WTC11 (cell line): ENCODE measurements at regions not wholly inside any gene's neighbourhood (a gene's known extent, or its start where the extent isn't known, plus 50 kb on each side); places are given as distances from the start of the nearest gene placed in this dataset.

Source experiments
- ATAC-seq: fragments of 200-7000 bp; cut with Tn5 transposase; 2 replicates; pipeline ENCODE4 v1.10.0; 2021; ENCODE audit warnings: mild to moderate bottlenecking, moderate library complexity
- CTCF ChIA-PET: fragments of 300-600 bp; sonication (Branson Sonifier 250); formaldehyde crosslinking; loops from one replicate; lab custom pipeline; 2021; ENCODE audit warnings: antibody characterized with exemption; lab: Charles Lee
- POLR2A ChIA-PET: fragments of 350-600 bp; sonication (Branson Sonifier 250); formaldehyde crosslinking; loops from one replicate; lab custom pipeline; 2021; ENCODE audit warnings: antibody characterized with exemption; lab: Charles Lee
- DNase-seq: peaks from one replicate; pipeline ENCODE4 v3.0.0; 2021; ENCODE audit warnings: low spot score
- H3K27ac Mint-ChIP-seq: 2 replicates; pipeline ENCODE4 v1.8.0; 2021; ENCODE audit warnings: mixed read lengths
- H3K27me3 Mint-ChIP-seq: 2 replicates; pipeline ENCODE4 v1.8.0; 2021; ENCODE audit warnings: low read depth, mild to moderate bottlenecking, moderate library complexity, mixed read lengths
- H3K36me3 Mint-ChIP-seq: 2 replicates; pipeline ENCODE4 v1.8.0; 2021; ENCODE audit warnings: mixed read lengths
- H3K4me1 Mint-ChIP-seq: 2 replicates; pipeline ENCODE4 v1.8.0; 2022; ENCODE audit warnings: mixed read lengths
- H3K4me3 Mint-ChIP-seq: 2 replicates; pipeline ENCODE4 v1.8.0; 2021; ENCODE audit warnings: mild to moderate bottlenecking, moderate library complexity, mixed read lengths
- H3K9me3 Mint-ChIP-seq: 2 replicates; pipeline ENCODE4 v1.8.0; 2021; ENCODE audit warnings: mixed read lengths
- ATF2 ChIP-seq: sonication (generic); formaldehyde crosslinking; IDR thresholded peaks from 2 replicates; pipeline ENCODE4 v1.8.1; 2022; ENCODE audit warnings: low read depth, missing genetic modification reagents, borderline replicate concordance
- ATF3 ChIP-seq: sonication (generic); formaldehyde crosslinking; conservative IDR thresholded peaks from 2 replicates; pipeline ENCODE4 v1.8.1; 2022; ENCODE audit warnings: mild to moderate bottlenecking, missing genetic modification reagents
- HMGXB4 ChIP-seq: sonication (generic); formaldehyde crosslinking; IDR thresholded peaks from 2 replicates; pipeline ENCODE4 v1.8.1; 2023; ENCODE audit warnings: mild to moderate bottlenecking, moderate library complexity, missing genetic modification reagents
- JUN ChIP-seq: sonication (generic); formaldehyde crosslinking; IDR thresholded peaks from 2 replicates; pipeline ENCODE4 v1.8.0; 2023; ENCODE audit warnings: mild to moderate bottlenecking, missing genetic modification reagents
- MLX ChIP-seq: sonication (generic); formaldehyde crosslinking; IDR thresholded peaks from 2 replicates; pipeline ENCODE4 v1.8.1; 2023; ENCODE audit warnings: mild to moderate bottlenecking, missing genetic modification reagents, moderate library complexity
- NFATC4 ChIP-seq: fragments of 250-450 bp; sonication (Bioruptor Pico); IDR thresholded peaks from 2 replicates; pipeline ENCODE4 v1.9.0; 2021; ENCODE audit warnings: mild to moderate bottlenecking
- NFE2L1 ChIP-seq: sonication (generic); formaldehyde crosslinking; IDR thresholded peaks from 2 replicates; pipeline ENCODE4 v1.8.1; 2023; ENCODE audit warnings: missing genetic modification reagents
- NFYB ChIP-seq: sonication (generic); formaldehyde crosslinking; conservative IDR thresholded peaks from 2 replicates; pipeline ENCODE4 v1.8.0; 2022; ENCODE audit warnings: low read depth, missing genetic modification reagents
- PRDM15 ChIP-seq: sonication (generic); formaldehyde crosslinking; IDR thresholded peaks from 2 replicates; pipeline ENCODE4 v1.8.0; 2022; ENCODE audit warnings: missing genetic modification reagents
- PRRX2 ChIP-seq: fragments of 250-450 bp; sonication (Bioruptor Pico); IDR thresholded peaks from 2 replicates; pipeline ENCODE4 v1.8.0; 2021; ENCODE audit warnings: mild to moderate bottlenecking
- TCF7 ChIP-seq: sonication (generic); formaldehyde crosslinking; IDR thresholded peaks from 2 replicates; pipeline ENCODE4 v1.8.0; 2022; ENCODE audit warnings: mild to moderate bottlenecking, low read depth, missing genetic modification reagents, moderate library complexity
- TEAD1 ChIP-seq: sonication (generic); formaldehyde crosslinking; IDR thresholded peaks from 2 replicates; pipeline ENCODE4 v1.8.0; 2022; ENCODE audit warnings: mild to moderate bottlenecking, missing genetic modification reagents
- ZBTB43 ChIP-seq: sonication (generic); formaldehyde crosslinking; IDR thresholded peaks from 2 replicates; pipeline ENCODE4 v1.8.1; 2023; ENCODE audit warnings: mild to moderate bottlenecking, missing genetic modification reagents
- ZNF219 ChIP-seq: sonication (generic); formaldehyde crosslinking; IDR thresholded peaks from 2 replicates; pipeline ENCODE4 v1.8.0; 2023; ENCODE audit warnings: missing genetic modification reagents, mild to moderate bottlenecking, borderline replicate concordance
- ZNF232 ChIP-seq: sonication (generic); formaldehyde crosslinking; IDR thresholded peaks from 2 replicates; pipeline ENCODE4 v1.8.0; 2022; ENCODE audit warnings: mild to moderate bottlenecking, missing genetic modification reagents
- ZNF532 ChIP-seq: fragments of 250-450 bp; sonication (Bioruptor Pico); IDR thresholded peaks from 2 replicates; pipeline ENCODE4 v1.9.0; 2021; ENCODE audit warnings: mild to moderate bottlenecking, borderline replicate concordance

GRCh38 chr18:28606686-28607085, 429.8 kb upstream of the CDH2 start:
- no peaks in the 10 kb centered on the region for H3K36me3 Mint-ChIP-seq
- CTCF ChIA-PET, result no interaction called here
- H3K27ac Mint-ChIP-seq, result no peak overlapping the region
- H3K4me3 Mint-ChIP-seq, result no peak overlapping the region
- POLR2A ChIA-PET, result no interaction called here
- TF ChIP-seq ATF2 (CRISPR knock-in tag) (no peak), MLX (CRISPR knock-in tag) (no peak), HMGXB4 (no peak), JUN (CRISPR knock-in tag) (no peak), TCF7 (CRISPR knock-in tag) (no peak), ATF3 (CRISPR knock-in tag) (no peak), PRDM15 (CRISPR knock-in tag) (no peak), NFE2L1 (CRISPR knock-in tag) (no peak), ZBTB43 (CRISPR knock-in tag) (no peak)
- TF ChIP-seq, all 79 proteins: peak for 0
- Mint-ChIP-seq H3K9me3 (no peaks in the 10 kb centered on the region), H3K4me1 (no peaks in the 10 kb centered on the region), H3K27me3 (no peaks in the 10 kb centered on the region)
- ATAC-seq (no peak), DNase-seq (no peak)

GRCh38 chr18:28602391-28602790, 425.5 kb upstream of the CDH2 start:
- H3K4me3 Mint-ChIP-seq, result no peak overlapping the region
- ATAC-seq (no peak), DNase-seq (no peak)
- no peaks in the 10 kb centered on the region for H3K4me1 Mint-ChIP-seq
- ChIA-PET CTCF (no interaction called here), POLR2A (no interaction called here)
- peaks cover 21% of the 10 kb centered on the region for H3K36me3 Mint-ChIP-seq
- TF ChIP-seq NFYB (CRISPR knock-in tag) (no peak), ZNF232 (no peak), ZNF532 (CRISPR knock-in tag) (no peak), NFATC4 (no peak), TEAD1 (CRISPR knock-in tag) (no peak), PRRX2 (CRISPR knock-in tag) (no peak), ZNF219 (CRISPR knock-in tag) (no peak)
- peaks cover 37% of the 10 kb centered on the region for H3K9me3 Mint-ChIP-seq
- no peaks in the 10 kb centered on the region for H3K27me3 Mint-ChIP-seq
- no peak overlapping the region for H3K27ac Mint-ChIP-seq
